Activated CD4-positive, alpha-beta T cell treated with anti-CD3 and anti-CD28 coated beads for 48 hours (primary cell): ENCODE measurements at regions not wholly inside any gene's neighbourhood (a gene's known extent, or its start where the extent isn't known, plus 50 kb on each side); places are given as distances from the start of the nearest gene placed in this dataset.
A peak's percentile ranks its signal among the peaks of the same experiment; 100 is the strongest.

Source experiments
- DNase-seq: peaks from one replicate; pipeline ENCODE4 v3.0.0-alpha.2; 2020

GRCh38 chr2:151197184-151198108 lies 64.2 kb downstream of the RBM43 start:
- DNase-seq, result no peak

- DNase-seq, result no peak
These were observed 68.1 kb downstream of the RBM43 start for GRCh38 chr2:151193576-151193975.

GRCh38 chr2:151192681-151193080 lies 69.0 kb downstream of the RBM43 start:
- no peak for DNase-seq

- no peak for DNase-seq
These were observed 70.7 kb downstream of the RBM43 start for GRCh38 chr2:151191001-151191400.

GRCh38 chr2:151189125-151189524 lies 72.5 kb downstream of the RBM43 start:
- peak; percentile 5 for DNase-seq

- no peak for DNase-seq
These were observed 75.7 kb downstream of the RBM43 start for GRCh38 chr2:151186011-151186410.

- no peak for DNase-seq
These were observed 78.5 kb downstream of the RBM43 start for GRCh38 chr2:151182899-151183809.

GRCh38 chr2:151182396-151182795 lies 79.3 kb downstream of the RBM43 start:
- no peak for DNase-seq

- no peak for DNase-seq
These were observed 80.1 kb downstream of the RBM43 start for GRCh38 chr2:151181524-151181923.

- DNase-seq, result no peak
These were observed 81.5 kb downstream of the RBM43 start for GRCh38 chr2:151180123-151180522.

GRCh38 chr2:151178207-151178606 lies 83.5 kb downstream of the RBM43 start:
- no peak for DNase-seq

- DNase-seq, result no peak
These were observed 83.9 kb downstream of the RBM43 start for GRCh38 chr2:151177756-151178155.

GRCh38 chr2:151176661-151177060 lies 85.0 kb downstream of the RBM43 start:
- no peak for DNase-seq

- no peak for DNase-seq
These were observed 85.8 kb downstream of the RBM43 start for GRCh38 chr2:151175864-151176263.

GRCh38 chr2:151174127-151174526 lies 87.5 kb downstream of the RBM43 start:
- no peak for DNase-seq

- DNase-seq, result no peak
These were observed 90.5 kb downstream of the RBM43 start for GRCh38 chr2:151171186-151171585.

GRCh38 chr2:151166410-151166809 lies 95.3 kb downstream of the RBM43 start:
- no peak for DNase-seq

GRCh38 chr2:151165105-151165684 lies 96.5 kb downstream of the RBM43 start:
- no peak for DNase-seq

- no peak for DNase-seq
These were observed 99.7 kb downstream of the RBM43 start for GRCh38 chr2:151161821-151162551.

GRCh38 chr2:151159109-151159662 lies 102.5 kb downstream of the RBM43 start:
- DNase-seq, result no peak

GRCh38 chr2:151157000-151157735 lies 104.5 kb downstream of the RBM43 start:
- DNase-seq, result no peak

GRCh38 chr2:151156431-151156830 lies 105.2 kb downstream of the RBM43 start:
- DNase-seq, result no peak
